HG03280 (cell line): ENCODE measurements at regions not wholly inside any gene's neighbourhood (a gene's known extent, or its start where the extent isn't known, plus 50 kb on each side); places are given as distances from the start of the nearest gene placed in this dataset.

Source experiments
- ATAC-seq: cut with Tn5 transposase; IDR thresholded peaks from one replicate; pipeline ENCODE4 v1.9.1; 2021; ENCODE audit warnings: mild to moderate bottlenecking, moderate library complexity; ENCODE audit not compliant: unreplicated experiment

GRCh38 chr11:91394727-91395414 is 829.7 kb upstream of the FAT3 start:
- ATAC-seq, result no peak

- no peak for ATAC-seq
Measured at GRCh38 chr11:91394073-91394726, 830.4 kb upstream of the FAT3 start.

GRCh38 chr11:91382946-91383345 is 841.7 kb upstream of the FAT3 start:
- ATAC-seq, result no peak

- ATAC-seq, result no peak
Measured at GRCh38 chr11:91374794-91375193, 849.8 kb upstream of the FAT3 start.

GRCh38 chr11:91373497-91373896 is 851.1 kb upstream of the FAT3 start:
- ATAC-seq, result no peak

- no peak for ATAC-seq
Measured at GRCh38 chr11:91366816-91367215, 857.8 kb upstream of the FAT3 start.

- no peak for ATAC-seq
Measured at GRCh38 chr11:91365986-91366585, 858.5 kb upstream of the FAT3 start.

- no peak for ATAC-seq
Measured at GRCh38 chr11:91350931-91351330, 873.7 kb upstream of the FAT3 start.

GRCh38 chr11:91326751-91327150 is 897.9 kb upstream of the FAT3 start:
- no peak for ATAC-seq

GRCh38 chr11:91326280-91326679 is 898.3 kb upstream of the FAT3 start:
- ATAC-seq, result no peak

GRCh38 chr11:91314521-91314920 is 910.1 kb upstream of the FAT3 start:
- no peak for ATAC-seq

GRCh38 chr11:91312541-91312940 is 912.1 kb upstream of the FAT3 start:
- no peak for ATAC-seq

- ATAC-seq, result no peak
Measured at GRCh38 chr11:91310085-91310484, 914.5 kb upstream of the FAT3 start.

GRCh38 chr11:91308069-91308468 is 916.5 kb upstream of the FAT3 start:
- no peak for ATAC-seq

- ATAC-seq, result no peak
Measured at GRCh38 chr11:91305402-91305801, 919.2 kb upstream of the FAT3 start.

GRCh38 chr11:91303749-91304148 is 920.9 kb upstream of the FAT3 start:
- no peak for ATAC-seq

GRCh38 chr11:91299980-91300379 is 924.6 kb upstream of the FAT3 start:
- ATAC-seq, result peak; percentile 64

GRCh38 chr11:91296629-91297028 is 928.0 kb upstream of the FAT3 start:
- ATAC-seq, result no peak

GRCh38 chr11:91295591-91295990 is 929.0 kb upstream of the FAT3 start:
- ATAC-seq, result no peak

- no peak for ATAC-seq
Measured at GRCh38 chr11:91293119-91293518, 931.5 kb upstream of the FAT3 start.

GRCh38 chr11:91272089-91272488 is 952.5 kb upstream of the FAT3 start:
- ATAC-seq, result no peak
